Renal pelvis (tissue), 1 donor: ENCODE measurements at regions not wholly inside any gene's neighbourhood (a gene's known extent, or its start where the extent isn't known, plus 50 kb on each side); places are given as distances from the start of the nearest gene placed in this dataset.

Experiments
- DNase-seq: peaks from one replicate; pipeline ENCODE4 v3.0.0-alpha.2; 2013

DNA sequence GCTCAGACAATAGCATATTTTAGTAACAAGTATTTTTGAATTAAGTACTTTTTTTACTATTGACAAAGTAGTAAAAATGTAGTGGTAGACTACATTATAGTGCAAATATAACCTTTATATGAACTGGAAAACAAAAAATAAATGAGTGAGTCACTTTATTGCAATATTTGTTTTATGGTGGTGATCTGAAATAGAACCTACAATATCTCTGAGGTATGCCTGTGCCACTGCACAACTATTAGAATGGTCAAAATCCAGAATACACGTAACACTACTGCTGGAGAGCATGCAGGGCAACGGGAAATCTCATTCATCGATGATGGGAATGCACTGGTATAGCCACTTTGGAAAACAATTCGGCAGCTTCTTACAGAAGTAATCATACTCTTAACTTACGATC lies 349.0 kb upstream of the NCAM2 start:
- no peak for DNase-seq

DNA sequence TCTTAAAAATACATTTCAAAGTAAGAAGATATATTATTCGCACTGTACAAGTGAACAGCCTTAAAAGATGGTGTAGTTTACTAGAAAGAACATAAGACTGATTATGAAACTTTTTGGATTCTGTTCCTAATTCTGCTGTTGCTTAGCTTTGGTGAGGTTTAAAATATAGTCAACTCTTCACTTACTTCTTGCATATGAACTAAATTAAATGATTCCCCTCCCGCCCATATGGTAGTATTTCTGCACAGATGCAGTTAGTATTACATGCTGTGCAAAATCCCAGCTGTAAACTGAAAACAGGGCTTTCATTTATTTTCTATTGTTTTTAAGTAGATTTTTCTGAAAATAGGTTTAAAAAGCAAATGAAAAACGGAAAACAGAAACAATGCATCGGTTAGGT lies 345.4 kb upstream of the NCAM2 start:
- no peak for DNase-seq

DNA sequence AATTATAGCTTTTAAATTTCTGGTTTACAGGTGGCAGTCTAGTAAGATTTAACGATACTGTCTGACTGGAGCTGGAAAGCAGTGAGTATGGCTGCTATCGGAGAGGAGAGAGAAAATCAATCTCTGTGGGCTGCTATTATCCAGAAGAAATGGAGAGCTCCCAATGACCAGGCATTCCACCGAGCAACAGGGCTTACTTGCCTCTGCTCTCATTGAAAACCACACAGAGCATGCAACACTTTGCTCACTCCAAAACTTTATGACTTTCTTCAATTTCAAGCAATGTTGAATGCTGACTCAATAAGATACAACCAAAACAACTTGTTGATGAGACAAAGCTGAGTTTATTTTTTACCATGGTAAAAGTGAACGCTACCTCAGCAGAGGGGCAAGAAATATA lies 337.0 kb upstream of the NCAM2 start:
- DNase-seq: no peak

DNA sequence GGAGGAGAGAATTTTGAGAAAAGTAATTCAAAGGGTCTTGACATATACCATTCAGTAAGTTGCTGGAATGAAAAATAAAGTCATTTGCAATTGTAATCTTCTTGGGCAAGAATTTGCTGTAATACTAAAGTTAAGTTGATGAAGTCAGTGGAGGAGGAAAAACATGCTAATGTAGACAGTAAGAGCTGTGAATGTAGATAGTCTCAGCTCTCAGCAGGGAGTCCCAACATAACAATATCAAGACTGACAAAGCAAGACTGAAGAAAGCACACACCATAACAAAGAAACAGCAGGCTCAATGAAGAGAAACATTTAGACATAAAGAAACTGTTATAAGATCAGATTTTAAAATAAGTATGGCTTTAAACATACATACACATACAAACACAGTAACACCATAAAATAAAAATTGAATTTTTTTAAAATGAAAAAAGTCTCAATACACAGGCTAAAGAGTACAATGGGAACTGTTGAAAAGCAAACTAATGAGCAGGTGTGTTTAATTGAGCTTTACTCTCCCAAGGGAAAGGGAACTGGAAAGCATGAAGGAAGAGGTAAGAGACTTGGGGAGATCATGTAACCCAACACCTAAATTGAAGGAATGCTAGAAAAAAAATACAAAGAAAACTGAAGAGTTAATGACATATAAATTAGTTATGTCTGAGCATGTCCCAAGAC lies 336.3 kb upstream of the NCAM2 start:
- DNase-seq: no peak

DNA sequence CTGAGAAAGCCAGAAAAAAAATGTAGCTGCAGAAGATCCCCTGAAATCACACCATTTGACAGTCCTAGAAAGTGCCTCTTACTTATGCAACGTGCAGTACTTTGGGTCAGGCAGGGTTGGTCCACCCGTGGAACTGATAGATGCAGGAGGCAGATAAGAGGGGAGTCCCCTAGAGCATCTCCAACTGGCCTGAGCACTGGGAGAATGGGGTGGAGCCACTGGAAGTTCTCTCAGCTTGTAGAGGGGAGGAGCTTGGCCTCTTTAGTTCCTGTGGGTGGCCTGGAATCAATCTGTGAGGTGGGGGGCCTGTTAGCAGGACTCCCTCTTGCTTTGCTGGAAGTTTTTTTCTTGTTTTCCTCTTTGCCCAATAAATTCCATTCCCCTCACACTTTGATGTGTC lies 335.7 kb upstream of the NCAM2 start:
- no peak for DNase-seq

DNA sequence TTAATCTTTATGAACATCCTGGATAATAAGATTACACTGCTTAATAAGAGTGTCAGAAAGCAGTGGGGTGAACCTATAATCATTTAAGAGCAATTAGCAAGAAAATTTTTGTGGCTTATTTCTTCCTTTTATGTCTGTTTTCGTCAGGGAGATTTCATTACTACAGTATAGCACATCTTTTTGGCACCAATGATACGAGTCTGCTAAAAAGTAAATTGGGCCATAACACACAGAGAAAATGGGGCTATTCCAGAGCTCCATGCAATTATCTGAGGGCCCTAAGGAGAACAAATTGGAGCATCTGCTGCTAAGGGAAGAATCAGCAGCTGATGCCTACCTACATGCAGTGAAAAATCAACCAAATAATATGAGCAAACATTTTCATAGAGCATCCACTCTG lies 330.3 kb upstream of the NCAM2 start:
- no peak for DNase-seq

DNA sequence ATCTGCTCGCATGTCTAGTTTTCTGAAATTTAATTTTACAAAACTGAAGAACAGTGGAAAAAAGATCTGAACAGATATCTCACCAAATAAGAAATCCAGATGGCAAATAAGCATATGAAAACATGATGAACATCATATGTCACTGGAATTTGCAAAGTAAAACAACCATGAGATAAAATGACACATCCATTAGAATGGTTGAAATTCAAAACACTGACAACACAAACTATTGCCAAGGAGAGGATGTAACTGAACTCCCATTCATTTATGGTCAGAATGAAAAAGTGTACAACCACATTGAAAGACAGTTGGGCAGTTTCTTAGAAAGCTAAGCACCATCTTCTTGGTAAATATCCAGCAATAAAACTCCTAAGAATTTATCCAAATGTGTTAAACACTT lies 312.7 kb upstream of the NCAM2 start:
- DNase-seq: no peak

DNA sequence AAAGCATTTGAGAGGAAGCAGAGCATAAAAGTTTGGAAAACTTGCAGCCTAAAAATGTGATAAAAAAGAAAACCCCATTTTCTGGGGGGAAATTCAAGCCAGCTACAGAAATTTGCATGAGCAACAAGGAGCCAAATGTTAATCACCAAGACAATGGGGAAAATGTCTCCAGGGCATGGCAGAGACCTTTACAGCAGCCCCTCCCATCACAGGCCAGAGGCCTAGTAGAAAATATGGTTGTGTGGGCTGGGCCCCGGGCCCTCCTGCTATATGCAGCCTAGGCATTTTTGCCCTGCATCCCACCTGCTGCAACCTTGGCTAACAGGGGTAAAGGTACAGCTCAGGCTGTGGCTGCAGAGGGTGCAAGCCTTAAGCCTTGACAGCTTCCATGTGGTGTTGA lies 299.6 kb upstream of the NCAM2 start:
- no peak for DNase-seq

DNA sequence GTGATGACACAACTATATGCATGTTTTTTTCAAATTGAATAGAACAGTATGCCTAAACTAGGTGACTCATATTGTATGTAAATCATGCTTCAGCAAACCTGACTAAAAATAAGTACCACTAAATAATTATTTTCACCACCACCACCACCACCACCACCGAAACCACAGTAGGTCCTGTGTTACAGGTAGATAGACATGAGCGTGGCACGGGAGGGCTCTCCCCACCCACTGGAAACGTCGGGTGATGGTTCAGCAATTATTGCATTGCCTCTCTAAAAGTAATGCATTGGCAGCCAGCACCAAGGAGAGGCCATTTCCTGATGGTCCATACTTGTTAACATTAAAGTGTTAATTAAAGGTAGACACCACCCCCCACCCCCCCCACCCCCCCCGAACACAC lies 297.0 kb upstream of the NCAM2 start:
- DNase-seq: no peak

DNA sequence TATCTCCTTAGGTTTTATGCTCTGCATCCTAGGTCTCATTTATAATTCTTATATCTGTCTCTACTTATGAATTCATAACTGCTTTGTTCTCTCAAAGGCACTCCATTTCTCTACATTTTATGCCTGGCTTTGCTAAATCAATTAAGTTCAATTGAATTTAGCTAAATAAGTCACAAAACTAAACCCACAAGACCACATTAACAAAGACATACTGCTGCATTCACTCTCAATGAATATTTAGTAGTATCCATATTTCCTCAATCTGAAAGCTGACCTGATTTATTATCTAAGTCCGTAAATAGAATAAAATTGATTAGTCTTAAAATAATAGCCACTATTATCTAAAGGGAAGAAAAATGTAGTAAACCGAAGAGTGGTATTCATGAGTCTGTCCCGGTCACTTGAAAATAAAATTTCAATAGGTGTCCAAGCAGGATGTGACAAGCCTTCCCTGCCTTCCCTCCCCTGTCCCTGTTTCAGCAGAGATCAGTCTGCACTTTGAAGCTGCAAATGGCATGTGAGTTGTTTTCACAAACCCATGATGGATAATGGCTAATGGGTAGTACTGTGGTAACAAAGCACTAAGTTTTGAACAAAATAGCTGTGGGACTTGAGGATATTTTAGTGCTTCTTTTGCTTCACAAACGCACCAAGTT lies 295.0 kb upstream of the NCAM2 start:
- no peak for DNase-seq

DNA sequence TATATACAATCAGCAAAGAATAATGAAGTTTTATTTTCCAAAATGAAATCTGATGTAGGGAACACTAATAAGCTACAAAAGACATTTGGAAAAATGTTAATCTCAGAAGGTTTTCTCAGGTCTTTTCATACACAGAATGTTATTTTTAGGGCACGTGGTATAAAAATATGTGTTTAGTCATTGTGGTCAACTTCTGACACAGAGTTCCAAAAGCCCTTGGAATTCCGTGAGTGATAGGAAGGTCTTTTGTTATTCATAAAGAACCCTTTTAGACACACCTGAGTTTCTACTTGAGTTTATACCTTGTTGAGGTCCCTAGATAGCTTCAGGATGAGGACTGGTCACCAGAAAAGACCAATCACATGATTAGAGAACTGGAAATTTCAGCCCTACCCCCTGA lies 277.6 kb upstream of the NCAM2 start:
- DNase-seq: no peak

DNA sequence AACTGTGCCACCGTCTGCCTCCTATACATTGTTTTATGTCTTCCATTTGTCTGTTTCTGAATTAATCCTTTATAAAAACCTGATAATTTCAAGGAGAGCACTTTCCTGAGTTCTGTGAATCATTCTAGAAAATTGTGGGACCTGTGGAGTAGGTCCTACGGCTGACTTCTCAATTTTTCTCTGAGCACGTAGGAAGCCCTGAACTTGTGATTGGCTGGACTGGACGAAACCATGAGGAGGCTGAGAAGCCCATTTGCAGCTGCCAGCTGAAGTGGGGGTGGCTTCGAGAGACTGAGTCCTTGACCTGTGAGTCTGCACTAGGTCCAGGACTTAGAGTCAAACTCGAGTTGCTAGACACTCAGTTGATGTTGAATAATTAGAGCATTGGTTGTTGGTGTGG lies 277.1 kb upstream of the NCAM2 start:
- DNase-seq: no peak

DNA sequence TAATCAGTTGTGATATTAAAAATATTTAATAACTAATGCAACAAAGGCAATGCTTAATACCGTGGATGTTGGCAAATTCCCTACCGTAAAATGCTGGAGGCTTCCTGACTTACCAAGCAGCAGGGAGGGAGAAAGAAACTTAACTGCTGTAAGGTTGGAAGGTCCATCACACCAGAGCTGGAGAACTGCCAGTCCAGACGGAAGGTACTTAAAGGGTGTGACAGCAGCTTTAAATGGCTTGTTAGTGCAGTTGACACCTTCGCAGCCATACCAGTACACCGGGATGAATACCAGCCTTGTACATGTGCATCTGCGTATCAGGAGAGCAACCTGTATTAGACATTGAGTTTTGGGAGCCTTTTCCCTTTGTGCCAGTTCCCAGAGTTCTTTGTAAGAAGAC lies 269.5 kb upstream of the NCAM2 start:
- no peak for DNase-seq

DNA sequence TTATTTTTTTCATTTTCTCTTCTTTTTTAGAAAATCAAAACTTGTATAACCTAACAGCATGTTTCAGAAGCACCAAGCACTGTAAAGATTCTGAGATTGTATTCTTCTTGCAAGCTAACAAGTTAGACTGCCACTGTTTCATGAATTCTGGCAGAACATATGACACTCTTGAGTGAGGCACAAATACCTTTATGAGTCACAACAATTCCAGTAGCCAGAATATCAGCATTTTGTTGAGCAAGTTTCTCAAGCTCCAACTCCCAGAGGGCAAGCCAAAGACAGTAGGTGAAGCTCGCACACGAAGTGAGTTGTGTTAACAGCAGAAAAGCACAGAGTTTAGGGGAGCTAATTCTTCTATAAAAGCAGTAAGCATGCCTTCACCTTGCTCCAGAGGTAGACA lies 268.8 kb upstream of the NCAM2 start:
- DNase-seq: no peak

DNA sequence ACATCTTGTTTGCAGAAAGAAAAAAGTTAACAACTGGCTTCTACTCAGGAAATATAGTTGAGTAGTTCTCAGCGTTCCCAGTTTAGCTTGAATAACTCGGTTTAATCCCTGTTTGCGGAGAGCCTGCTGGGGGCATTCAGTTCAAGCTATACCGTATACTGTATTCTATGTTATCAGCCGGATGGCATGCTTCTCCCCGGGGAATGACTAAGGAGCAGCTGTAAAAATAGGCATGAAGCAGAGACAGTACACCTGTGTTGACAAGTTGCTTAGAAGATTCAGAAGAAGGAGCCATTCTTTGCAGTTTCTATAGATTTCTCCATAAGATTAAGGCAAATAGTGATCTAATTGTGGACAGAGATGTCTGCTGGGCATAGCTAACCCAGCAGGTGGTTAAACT lies 267.8 kb upstream of the NCAM2 start:
- DNase-seq: no peak

DNA sequence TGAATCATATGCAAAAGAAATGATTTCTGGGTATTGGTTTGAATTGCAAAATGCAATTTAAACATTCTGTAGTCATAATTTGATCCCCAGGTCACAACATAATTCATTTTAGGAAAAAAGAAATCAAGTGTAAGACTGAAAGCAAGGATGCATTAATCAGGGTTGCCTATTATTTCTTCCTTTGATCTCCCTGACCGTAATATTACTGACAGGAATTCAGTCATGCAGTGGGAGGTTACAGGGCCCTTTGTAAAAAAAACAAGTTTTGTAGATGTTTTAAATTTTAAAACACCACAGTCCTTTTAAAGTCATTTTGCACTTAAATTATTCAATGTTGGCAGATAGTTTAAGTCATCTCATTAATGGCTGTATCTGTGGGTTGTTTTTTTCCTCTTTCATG lies 263.0 kb upstream of the NCAM2 start:
- no peak for DNase-seq

DNA sequence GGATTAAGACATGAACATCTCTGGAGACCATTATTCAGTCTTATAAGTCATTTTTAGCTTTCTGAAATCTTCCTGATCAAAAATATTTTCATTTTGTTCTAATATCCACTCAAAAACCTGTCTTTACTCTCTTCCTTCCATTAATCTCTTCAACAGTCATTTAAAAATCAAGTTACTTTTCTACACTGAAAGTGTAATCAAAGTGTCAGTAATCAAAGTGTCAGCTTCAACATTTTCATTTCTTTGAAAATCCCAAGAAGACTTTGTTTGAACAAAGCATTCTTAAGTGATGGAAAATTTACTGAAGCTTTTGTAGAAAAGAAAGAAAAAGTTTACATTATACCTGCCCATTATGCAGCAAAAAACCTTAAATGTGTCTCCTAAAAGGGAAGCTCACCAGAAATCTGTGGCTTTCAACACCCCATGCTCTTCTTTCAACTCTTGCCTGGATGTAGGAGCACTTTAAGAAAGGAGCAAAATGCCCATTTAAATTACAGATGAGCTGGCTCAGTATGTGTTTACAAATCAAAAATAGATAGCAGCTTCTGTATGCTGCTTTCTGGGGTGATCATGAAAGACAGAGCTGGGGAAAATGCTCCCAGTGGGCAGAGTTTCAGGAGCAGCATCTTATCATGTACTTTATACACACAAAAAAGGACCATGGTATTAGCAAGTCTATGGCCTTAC lies 260.8 kb upstream of the NCAM2 start:
- no peak for DNase-seq

DNA sequence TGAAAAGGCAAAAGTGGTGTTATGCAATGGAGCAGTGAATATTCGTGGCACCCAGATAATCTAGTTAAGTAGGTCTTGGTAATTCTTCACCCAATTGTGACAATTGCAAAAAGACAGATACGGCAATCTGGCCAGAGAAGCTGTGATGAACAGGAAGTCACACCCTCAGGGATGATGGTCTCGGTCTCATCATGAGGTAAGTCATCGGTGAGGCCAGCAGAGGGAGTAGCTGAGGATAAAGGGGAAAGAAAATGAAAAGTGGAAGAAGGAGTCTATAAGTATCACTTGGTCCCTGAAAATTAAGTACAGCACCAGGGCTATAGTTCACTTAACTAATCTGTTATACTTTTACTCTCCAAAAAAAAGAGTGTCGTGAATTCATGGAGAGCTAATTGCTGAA lies 258.8 kb upstream of the NCAM2 start:
- DNase-seq: no peak

DNA sequence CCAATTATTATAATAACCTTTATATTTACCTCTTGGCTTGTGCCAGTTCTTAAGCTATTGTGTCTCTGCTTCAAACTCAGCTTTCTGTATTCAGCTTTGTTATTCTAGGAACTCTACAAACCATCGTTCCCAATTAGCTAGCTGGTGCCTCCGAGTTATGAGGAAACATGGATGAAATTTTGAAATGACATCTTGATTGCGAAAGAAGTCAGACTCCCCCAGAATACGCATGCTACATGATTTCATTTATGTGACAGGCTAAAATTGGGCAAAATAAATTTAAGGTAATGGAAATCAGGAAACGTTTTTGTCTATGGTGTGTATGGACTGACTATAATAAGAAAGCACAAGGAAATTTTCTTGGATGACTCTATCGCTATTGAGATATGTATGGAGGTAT lies 256.8 kb upstream of the NCAM2 start:
- DNase-seq: no peak

DNA sequence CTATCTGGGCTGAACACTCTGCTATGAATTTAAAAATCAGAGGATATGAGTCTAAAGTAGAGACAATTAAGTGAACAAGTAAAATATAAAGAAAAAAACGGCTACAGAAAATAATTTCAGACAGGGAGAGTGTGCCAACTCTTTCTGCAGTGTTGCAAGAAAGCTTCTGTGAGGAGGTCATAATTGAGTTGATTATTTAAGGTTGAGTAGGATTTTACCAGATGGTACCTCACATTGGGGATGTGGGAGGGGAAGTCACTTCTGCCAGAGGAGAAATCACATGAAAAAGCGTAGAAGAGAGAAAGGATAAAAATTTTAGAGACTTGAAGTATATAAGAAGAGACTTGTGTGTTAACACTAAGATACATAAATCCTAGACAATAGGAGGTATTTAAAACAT lies 238.0 kb upstream of the NCAM2 start:
- DNase-seq: no peak

DNA sequence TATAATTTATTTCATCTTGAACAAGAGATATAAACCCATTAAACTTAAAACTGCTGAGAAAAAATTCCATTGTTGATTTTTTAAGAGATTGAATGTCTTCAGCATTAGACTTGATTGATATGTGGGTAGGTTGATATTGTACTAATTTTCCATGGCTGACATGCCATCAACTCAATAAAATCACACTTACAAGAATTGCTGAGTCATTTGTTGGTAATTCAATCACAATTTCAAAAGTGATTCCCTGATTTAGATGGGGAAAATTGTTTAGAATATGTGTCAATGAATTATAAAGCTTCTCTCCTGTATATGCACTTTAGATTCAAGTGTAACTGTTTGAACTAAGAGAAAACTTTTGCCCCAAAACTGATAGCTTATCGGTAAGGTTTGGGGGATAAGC lies 223.5 kb upstream of the NCAM2 start:
- no peak for DNase-seq

DNA sequence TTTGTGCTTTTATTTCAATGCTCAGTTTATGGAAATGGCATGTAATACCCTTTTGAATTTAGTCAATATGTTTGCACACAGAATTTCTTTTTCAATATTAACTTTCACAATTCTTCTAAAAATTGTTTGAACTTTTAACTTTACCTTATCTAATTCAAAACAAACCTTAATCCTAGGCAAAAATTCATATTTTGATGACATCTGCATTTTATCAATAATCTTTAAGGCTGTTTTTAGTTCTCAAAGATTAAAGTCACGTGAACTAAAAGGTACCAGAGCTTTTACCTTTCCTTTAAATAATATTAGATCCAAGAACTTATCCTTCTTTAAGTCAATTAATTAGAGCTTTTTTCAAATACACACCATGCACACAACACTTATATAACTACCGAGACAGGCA lies 218.9 kb upstream of the NCAM2 start:
- DNase-seq: no peak

DNA sequence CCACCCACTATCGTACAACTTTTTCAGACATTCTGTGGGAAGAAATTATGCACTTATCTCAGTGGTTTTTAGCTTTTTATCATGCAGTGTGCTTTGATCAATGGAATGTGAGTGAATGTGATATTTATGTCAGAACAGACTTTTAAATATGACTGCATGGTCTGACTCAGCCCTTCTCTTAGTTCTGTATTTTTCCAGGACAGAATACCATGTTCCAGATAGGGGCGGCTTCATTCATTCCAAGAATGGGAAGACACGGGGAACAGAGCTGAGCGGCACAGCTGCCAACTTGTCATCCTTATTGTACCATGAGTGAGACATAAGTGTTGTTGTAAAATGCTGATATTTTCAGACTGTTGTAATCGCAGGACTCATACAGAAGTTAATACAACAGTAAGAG lies 214.6 kb upstream of the NCAM2 start:
- DNase-seq: no peak
